ENCODE measurements at regions not wholly inside any gene's neighbourhood (a gene's known extent, or its start where the extent isn't known, plus 50 kb on each side); places are given as distances from the start of the nearest gene placed in this dataset.

DNA sequence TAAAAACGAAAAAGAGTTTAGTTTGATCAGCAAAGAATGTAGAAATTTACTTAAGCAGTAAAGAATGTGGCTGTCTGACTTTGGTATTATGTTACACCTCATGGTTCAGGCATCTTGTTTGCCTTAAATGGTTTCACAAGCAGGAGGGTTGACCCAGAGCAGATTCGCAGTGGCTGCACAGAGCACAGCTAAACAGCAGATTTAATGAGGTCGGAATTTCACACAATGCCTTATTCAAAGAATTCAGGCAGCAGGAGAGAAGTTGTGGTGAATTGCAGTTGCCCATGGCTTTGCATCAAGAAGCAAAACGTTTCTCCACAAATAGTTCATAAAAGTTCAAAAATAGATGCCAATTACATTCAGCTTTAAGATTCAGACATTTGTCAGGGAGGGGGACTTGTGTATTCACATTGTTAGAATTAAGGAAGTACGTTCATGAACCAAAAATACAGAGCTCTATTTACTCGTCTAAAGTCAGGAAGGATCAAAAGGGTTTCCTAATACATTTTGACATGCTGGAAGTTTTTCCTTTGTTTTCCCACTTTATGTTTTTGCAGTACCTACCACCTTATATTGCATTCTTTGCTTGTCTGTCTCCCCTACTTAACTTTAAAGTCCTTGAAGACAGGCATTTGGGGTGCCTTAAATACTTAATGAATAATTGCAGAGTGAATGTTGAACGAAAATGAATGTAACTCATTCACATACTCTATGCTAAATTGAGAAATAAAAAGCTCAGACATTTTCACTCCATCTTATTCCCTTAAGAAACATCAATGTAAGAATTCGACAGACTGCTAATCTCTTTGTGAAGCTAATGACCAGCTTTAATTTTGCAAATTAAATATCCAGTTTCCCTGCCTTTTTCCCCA lies 1163.6 kb upstream of the CITED2 start:
- TF ChIP-seq SUZ12 (IDR thresholded peaks at IDR 0.05; ENCODE audit: extremely low read depth, insufficient read depth, insufficient read length) (no peak), ZNF274 (IDR thresholded peaks at IDR 0.05; ENCODE audit: low read depth, low read length) (no peak)
